ENCODE measurements at regions not wholly inside any gene's neighbourhood (a gene's known extent, or its start where the extent isn't known, plus 50 kb on each side); places are given as distances from the start of the nearest gene placed in this dataset.

- Histone ChIP-seq H3K9me3 (no peaks in the 10 kb centered on the region), H3K36me3 (ENCODE audit: low read depth, missing control alignments) (no peaks in the 10 kb centered on the region), H3K27ac (no peak overlapping the region), H3K27me3 (no peaks in the 10 kb centered on the region), H3K4me3 (no peak overlapping the region), H3K4me1 (no peaks in the 10 kb centered on the region)
- no peak for DNase-seq
- no peak for TF ChIP-seq CTCF (IDR thresholded peaks at IDR 0.05)
- no peak for TF ChIP-seq POLR2A (IDR thresholded peaks at IDR 0.05)
- intact Hi-C loops (cut with DNase I; ENCODE audit: low total_unique reads) = loop anchor here (10.0 kb wide), 1 partner anchor 860 kb away; no protein-coding TSS in a partner anchor
Observed at GRCh38 chr7:42834676-42835075, 77.2 kb downstream of the C7orf25 start.

GRCh38 chr7:42833411-42833810 lies 78.5 kb downstream of the C7orf25 start:
- 73 to 77% methylated on average over 4 of the region's 4 CpGs for WGBS, 2 donors
- Histone ChIP-seq H3K4me3 (no peak overlapping the region), H3K4me1 (no peaks in the 10 kb centered on the region), H3K9me3 (no peaks in the 10 kb centered on the region), H3K36me3 (ENCODE audit: low read depth, missing control alignments) (no peaks in the 10 kb centered on the region), H3K27me3 (no peaks in the 10 kb centered on the region), H3K27ac (no peak overlapping the region)
- TF ChIP-seq CTCF (IDR thresholded peaks at IDR 0.05) (no peak), POLR2A (IDR thresholded peaks at IDR 0.05) (no peak)
- DNase-seq = no peak
- intact Hi-C loops (cut with DNase I; ENCODE audit: low total_unique reads) = loop anchor here (10.0 kb wide), 1 partner anchor 859 kb away; no protein-coding TSS in a partner anchor

DNA sequence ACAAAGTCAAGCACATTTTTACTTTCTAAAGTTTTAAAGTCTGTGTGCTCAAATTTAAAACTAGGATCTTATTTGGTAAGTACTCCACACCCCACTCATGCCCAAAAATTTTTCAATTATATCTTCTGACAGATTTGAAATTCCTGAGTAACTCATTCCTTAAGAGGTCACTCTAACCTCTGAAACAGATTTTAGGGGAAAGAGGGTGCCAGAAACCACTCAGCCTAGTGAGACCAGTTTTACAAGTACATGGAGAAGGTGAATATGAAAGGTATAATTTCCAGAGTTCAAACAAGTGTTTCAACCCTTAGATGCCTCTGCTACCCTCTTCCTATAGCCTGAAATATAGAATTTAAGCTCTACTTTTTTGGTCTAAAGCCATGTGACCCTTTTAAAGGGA lies 79.2 kb downstream of the C7orf25 start:
- TF ChIP-seq POLR2A (IDR thresholded peaks at IDR 0.05) = no peak
- no peak overlapping the region for H3K4me3 ChIP-seq
- no peaks in the 10 kb centered on the region for H3K36me3 ChIP-seq (ENCODE audit: low read depth, missing control alignments)
- no peaks in the 10 kb centered on the region for H3K4me1 ChIP-seq
- no peaks in the 10 kb centered on the region for H3K27me3 ChIP-seq
- DNase-seq = no peak
- no peak overlapping the region for H3K27ac ChIP-seq
- intact Hi-C loops (cut with DNase I; ENCODE audit: low total_unique reads) = loop anchor here (10.0 kb wide), 1 partner anchor 858 kb away; no protein-coding TSS in a partner anchor
- no peaks in the 10 kb centered on the region for H3K9me3 ChIP-seq

- 42 to 45% methylated on average over 9 of the region's 9 CpGs for WGBS, 2 donors
- TF ChIP-seq POLR2A (IDR thresholded peaks at IDR 0.05) (no peak), CTCF (IDR thresholded peaks at IDR 0.05) (peak; percentile 51 to 55 (median 54))
Observed at GRCh38 chr7:42831718-42832522, 80.0 kb downstream of the C7orf25 start.

DNA sequence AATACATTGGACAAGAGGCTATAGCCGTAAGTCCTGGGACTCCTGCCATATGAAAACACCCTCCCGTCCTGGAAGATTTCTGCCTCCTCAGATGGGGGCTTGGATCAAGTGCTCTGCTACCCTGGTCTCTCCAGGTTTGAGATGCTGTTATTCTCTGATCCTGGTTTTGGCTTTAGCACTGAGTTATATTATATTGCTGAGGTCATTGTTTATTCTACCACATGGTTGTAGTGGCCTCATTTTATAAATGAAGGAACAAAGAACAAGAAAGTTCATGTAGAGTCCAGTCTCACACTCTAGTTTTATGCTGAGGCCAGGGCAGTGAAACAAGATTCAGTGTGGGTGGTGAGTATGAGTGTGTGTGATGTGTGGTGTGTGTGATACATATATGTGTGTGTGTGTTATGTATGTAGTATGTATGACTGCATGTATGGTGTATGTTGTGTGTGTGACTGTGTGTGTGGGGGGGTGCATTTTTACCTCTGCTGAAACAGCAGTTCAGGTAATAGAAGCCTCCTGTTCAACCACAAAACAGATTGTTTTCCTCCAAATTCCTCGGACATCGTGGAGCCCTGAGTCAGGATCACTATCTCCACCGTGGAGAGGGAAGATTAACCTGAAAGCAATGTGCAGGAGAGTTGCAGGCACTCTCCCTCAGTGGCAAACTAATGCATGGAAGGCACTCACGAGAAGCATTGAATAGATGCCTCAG lies 80.7 kb downstream of the C7orf25 start:
- H3K27me3 ChIP-seq = no peaks in the 10 kb centered on the region
- no peak overlapping the region for H3K27ac ChIP-seq
- no peaks in the 10 kb centered on the region for H3K9me3 ChIP-seq
- DNase-seq = no peak
- no peaks in the 10 kb centered on the region for H3K36me3 ChIP-seq (ENCODE audit: low read depth, missing control alignments)
- WGBS, 2 donors = 59 to 67% methylated on average over 6 of the region's 6 CpGs
- TF ChIP-seq CTCF (IDR thresholded peaks at IDR 0.05) (no peak), POLR2A (IDR thresholded peaks at IDR 0.05) (no peak)
- intact Hi-C loops (cut with DNase I; ENCODE audit: low total_unique reads) = loop anchor here (10.0 kb wide), 1 partner anchor 856 kb away; no protein-coding TSS in a partner anchor
- H3K4me1 ChIP-seq = no peaks in the 10 kb centered on the region
- no peak overlapping the region for H3K4me3 ChIP-seq

More at GRCh38 chr7:42831718-42832522, 80.0 kb downstream of the C7orf25 start:
- H3K36me3 ChIP-seq (ENCODE audit: low read depth, missing control alignments) = no peaks in the 10 kb centered on the region
- no peak overlapping the region for H3K27ac ChIP-seq
- no peak overlapping the region for H3K4me3 ChIP-seq
- no peaks in the 10 kb centered on the region for H3K27me3 ChIP-seq
- intact Hi-C loops (cut with DNase I; ENCODE audit: low total_unique reads) = loop anchor here (10.0 kb wide), 1 partner anchor 857 kb away; no protein-coding TSS in a partner anchor
- H3K9me3 ChIP-seq = no peaks in the 10 kb centered on the region
- H3K4me1 ChIP-seq = no peaks in the 10 kb centered on the region
- peak; percentile 69 for DNase-seq
